ENCODE measurements at regions not wholly inside any gene's neighbourhood (a gene's known extent, or its start where the extent isn't known, plus 50 kb on each side); places are given as distances from the start of the nearest gene placed in this dataset.
"Not testable (repeated sequence)": the region's sequence is repeated elsewhere in the genome, so short reads cannot be mapped to it uniquely, and the experiment has no call there.

DNA sequence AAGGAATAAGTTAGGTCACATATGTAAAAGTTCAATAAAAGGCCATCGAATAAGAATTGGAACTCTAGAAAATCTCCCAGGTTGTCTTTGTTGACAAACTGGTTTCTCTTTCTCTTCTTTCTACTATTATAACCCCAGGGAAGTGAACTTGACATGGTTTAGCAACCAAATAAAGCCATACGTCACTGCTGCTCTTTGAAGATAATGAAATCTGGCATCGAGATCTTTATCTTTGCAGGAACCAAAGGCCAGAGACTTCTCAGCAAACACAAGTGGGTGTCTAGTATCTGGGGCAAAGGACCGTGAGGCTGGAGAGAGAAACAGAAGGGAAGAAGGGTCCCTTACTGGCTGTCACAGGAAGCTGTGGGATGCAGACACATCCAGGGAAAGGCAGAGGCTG, 286.7 kb upstream of the CDYL start:
- H3K4me3 Mint-ChIP-seq: no peak overlapping the region
- H3K4me1 Mint-ChIP-seq (ENCODE audit: low read depth): no peaks in the 10 kb centered on the region
- H3K9me3 Mint-ChIP-seq: peaks cover 23% of the 10 kb centered on the region
- H3K27me3 Mint-ChIP-seq (ENCODE audit: low read depth): no peaks in the 10 kb centered on the region
- no peaks in the 10 kb centered on the region for H3K36me3 Mint-ChIP-seq (ENCODE audit: low read depth)
- no peak overlapping the region for H3K27ac Mint-ChIP-seq

DNA sequence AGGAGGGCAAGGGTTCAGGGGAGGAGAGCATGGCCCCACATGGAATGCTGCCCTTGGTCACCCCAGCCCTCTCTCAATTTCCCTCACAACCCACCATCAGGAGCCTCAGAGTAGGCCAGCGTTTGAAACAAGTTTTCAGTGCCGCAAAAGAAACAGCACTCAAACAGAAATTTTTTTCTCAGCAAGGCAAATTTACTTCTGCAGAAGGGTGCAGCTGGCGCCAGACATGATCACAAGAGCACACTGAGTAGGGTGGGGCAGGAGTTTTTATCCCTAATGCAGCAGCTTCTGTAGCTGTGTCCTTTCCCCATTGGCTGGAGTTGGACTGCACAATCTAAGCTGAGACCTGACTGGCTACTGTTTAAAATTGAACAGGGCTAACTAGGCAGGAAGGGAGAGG, 287.8 kb upstream of the CDYL start:
- no peaks in the 10 kb centered on the region for H3K36me3 Mint-ChIP-seq (ENCODE audit: low read depth)
- no peaks in the 10 kb centered on the region for H3K27me3 Mint-ChIP-seq (ENCODE audit: low read depth)
- peaks cover 23% of the 10 kb centered on the region for H3K9me3 Mint-ChIP-seq
- H3K27ac Mint-ChIP-seq: no peak overlapping the region
- H3K4me1 Mint-ChIP-seq (ENCODE audit: low read depth): no peaks in the 10 kb centered on the region
- no peak overlapping the region for H3K4me3 Mint-ChIP-seq

DNA sequence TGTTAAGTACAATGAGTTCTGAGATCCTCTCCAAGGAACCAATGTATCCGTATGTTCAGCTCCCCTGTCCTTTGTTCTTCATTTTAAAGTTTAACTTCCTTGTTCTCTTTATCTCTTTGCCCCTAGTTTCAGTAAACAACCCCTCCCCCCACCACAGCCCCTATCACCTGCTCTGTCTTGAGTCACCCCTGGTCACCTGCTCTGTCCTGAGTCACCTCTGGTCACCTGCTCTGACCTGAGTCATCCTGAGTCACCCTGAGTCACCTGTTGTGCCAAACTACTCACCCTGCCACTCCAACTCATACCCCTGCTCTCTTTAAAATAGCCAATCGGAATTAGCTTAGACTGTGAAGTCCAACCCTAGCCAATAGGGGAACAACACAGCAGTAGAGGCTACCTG, 288.7 kb upstream of the CDYL start:
- no peak overlapping the region for H3K4me3 Mint-ChIP-seq
- H3K27ac Mint-ChIP-seq: no peak overlapping the region
- no peaks in the 10 kb centered on the region for H3K4me1 Mint-ChIP-seq (ENCODE audit: low read depth)
- H3K9me3 Mint-ChIP-seq: peaks cover 23% of the 10 kb centered on the region
- H3K36me3 Mint-ChIP-seq (ENCODE audit: low read depth): no peaks in the 10 kb centered on the region
- no peaks in the 10 kb centered on the region for H3K27me3 Mint-ChIP-seq (ENCODE audit: low read depth)

DNA sequence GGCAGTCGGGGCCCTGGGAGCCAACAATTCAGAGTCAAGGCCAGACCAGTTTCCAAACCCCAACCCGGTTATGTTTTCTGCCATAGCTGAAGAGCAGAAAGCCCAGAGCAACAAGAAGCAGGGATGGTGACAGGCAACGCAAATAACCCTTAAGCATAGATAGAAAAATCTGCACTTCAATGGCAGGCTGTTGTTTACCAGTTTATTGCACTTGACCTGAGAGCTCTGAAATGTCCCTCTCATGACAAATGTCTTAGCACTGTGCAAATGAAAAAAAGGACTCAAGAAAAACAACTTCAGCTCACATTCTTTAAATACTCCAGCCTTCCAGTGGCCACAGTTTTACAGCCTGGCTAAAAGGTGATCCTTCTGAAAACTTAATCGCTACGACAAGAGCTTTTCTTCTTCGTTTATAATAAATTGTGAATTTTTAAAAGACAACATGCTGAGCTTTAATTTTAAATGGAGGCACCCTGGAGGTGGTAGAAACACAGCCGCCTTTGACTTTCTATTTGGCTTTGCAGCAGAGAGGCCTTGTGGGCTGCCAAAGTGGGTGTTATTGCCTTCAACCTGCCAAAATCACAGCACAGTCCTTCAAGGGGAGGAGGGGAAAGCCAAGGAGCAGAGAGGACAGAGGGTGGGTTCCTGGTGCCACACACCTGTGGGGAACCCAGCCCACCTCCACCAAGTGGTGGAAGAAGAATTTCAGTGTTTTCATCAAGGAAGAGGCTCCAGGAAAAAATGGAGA, 289.5 kb upstream of the CDYL start:
- Mint-ChIP-seq H3K4me3 (no peak overlapping the region), H3K27ac (no peak overlapping the region), H3K9me3 (peaks cover 23% of the 10 kb centered on the region), H3K27me3 (ENCODE audit: low read depth) (no peaks in the 10 kb centered on the region), H3K36me3 (ENCODE audit: low read depth) (no peaks in the 10 kb centered on the region), H3K4me1 (ENCODE audit: low read depth) (no peaks in the 10 kb centered on the region)

DNA sequence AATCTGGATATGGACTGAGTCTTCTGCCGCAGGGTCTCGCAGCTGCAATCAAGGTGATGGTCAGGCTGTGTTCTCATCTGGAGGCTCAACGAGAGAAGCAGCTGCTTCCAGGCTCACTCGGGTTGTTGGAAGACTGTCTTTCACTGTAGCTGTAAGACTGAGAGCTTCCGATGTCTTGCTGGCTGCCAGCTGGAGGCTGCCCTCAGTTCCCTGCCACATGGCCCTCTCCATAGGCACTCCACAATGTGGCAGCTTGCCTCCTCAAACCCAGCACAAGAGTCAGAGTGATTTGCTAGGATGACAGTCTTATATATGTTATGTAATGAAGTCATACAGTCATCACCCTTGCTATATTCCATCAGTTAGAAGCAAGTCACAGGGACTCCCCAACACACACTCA, 290.5 kb upstream of the CDYL start:
- H3K27ac Mint-ChIP-seq: no peak overlapping the region
- H3K9me3 Mint-ChIP-seq: peaks cover 23% of the 10 kb centered on the region
- no peak overlapping the region for H3K4me3 Mint-ChIP-seq
- H3K27me3 Mint-ChIP-seq (ENCODE audit: low read depth): no peaks in the 10 kb centered on the region
- no peaks in the 10 kb centered on the region for H3K4me1 Mint-ChIP-seq (ENCODE audit: low read depth)
- H3K36me3 Mint-ChIP-seq (ENCODE audit: low read depth): no peaks in the 10 kb centered on the region

- Mint-ChIP-seq H3K27me3 (ENCODE audit: low read depth) (no peaks in the 10 kb centered on the region), H3K36me3 (ENCODE audit: low read depth) (no peaks in the 10 kb centered on the region), H3K4me1 (ENCODE audit: low read depth) (no peaks in the 10 kb centered on the region), H3K4me3 (no peak overlapping the region), H3K9me3 (peaks cover 2% of the 10 kb centered on the region), H3K27ac (no peak overlapping the region)
Observed at GRCh38 chr6:4482461-4482860, 293.7 kb upstream of the CDYL start.

DNA sequence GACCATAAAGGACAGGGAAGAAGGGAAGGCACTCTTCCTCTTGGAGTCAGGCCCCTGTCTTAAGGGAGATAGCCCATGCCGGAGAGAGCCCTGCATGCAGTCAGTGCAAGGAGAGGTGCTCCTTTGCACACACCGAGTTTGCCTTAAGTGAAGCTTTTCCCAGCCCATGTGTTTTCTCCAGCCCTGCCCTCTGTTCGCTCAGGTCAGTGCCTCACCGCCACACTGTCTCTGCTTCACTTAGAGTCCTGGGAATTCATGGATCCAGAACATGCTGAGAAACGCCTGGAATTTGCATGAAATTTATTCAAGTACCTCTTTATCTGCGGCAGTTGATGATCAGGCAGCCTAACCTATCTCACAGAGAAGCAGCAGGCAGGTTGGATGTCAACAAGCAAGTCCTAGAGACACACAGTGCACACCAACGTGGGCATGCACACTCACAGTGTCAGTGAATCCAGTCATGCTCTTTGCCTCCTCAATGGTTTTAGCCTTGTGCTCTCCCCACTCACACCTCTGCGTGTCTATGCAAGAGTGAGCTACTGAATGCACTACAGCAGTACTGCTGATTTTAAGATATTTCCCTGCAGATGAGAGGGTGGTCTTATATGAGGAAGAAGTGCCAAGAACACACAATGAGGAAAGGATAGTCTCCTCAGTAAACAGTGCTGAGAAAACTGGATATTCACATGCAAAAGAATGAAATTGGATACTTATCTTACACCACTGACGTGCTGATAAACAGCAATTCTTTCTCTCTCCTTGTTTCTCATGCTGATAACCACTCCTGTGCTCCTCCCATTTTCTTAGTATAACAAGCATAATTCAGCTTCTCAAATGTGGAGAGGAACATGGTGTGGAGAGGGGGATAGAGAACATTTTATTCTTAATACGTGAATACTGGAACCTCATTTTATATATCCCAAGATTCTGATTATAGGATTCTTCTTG, 295.1 kb upstream of the CDYL start:
- no peak overlapping the region for H3K4me3 Mint-ChIP-seq
- H3K27me3 Mint-ChIP-seq (ENCODE audit: low read depth): no peaks in the 10 kb centered on the region
- H3K4me1 Mint-ChIP-seq (ENCODE audit: low read depth): no peaks in the 10 kb centered on the region
- no peak overlapping the region for H3K27ac Mint-ChIP-seq
- no peaks in the 10 kb centered on the region for H3K36me3 Mint-ChIP-seq (ENCODE audit: low read depth)
- no peaks in the 10 kb centered on the region for H3K9me3 Mint-ChIP-seq

DNA sequence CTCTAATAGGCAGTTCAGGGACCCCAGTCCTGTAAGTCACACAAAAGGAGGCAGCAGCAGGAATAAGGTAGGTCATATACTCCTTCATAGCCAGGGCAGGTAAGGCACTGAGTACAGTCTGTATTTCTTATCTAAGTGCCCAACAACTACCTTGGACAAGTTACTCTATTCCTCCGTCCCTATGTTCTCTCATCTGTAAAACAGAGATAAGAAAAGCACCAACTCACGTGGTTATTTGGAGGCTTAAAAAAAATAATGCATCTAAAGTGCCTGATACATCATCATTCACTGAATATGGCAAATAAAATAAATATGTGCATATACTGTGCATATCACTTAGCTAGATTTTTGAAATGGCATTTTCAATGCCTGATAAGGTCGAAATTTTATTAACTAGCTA, 298.1 kb upstream of the CDYL start:
- Mint-ChIP-seq H3K27me3 (ENCODE audit: low read depth) (no peaks in the 10 kb centered on the region), H3K9me3 (no peaks in the 10 kb centered on the region), H3K4me3 (no peak overlapping the region), H3K4me1 (ENCODE audit: low read depth) (no peaks in the 10 kb centered on the region), H3K36me3 (ENCODE audit: low read depth) (peaks cover 1% of the 10 kb centered on the region), H3K27ac (no peak overlapping the region)

DNA sequence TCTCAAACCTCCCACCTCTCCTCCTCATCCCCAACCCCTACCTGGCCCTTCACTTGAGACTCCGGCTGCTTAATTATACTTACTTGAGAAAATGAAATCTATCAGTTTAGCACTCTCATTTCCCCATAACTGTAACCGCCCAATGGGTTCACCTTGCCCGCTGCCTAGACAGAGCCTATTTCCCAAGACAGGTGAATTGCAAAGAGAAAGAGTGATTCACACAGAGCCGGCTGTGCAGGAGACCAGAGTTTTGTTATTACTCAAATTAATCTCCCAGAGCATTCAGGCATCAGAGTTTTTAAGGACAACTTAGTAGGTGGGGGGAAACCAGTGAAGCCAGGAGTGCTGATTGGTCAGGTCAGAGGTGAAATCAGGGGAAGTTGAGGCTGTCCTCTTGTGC, 301.4 kb upstream of the CDYL start:
- no peaks in the 10 kb centered on the region for H3K4me1 Mint-ChIP-seq (ENCODE audit: low read depth)
- no peak overlapping the region for H3K27ac Mint-ChIP-seq
- H3K27me3 Mint-ChIP-seq (ENCODE audit: low read depth): no peaks in the 10 kb centered on the region
- H3K4me3 Mint-ChIP-seq: no peak overlapping the region
- peaks cover 16% of the 10 kb centered on the region for H3K9me3 Mint-ChIP-seq
- H3K36me3 Mint-ChIP-seq (ENCODE audit: low read depth): peaks cover 1% of the 10 kb centered on the region

DNA sequence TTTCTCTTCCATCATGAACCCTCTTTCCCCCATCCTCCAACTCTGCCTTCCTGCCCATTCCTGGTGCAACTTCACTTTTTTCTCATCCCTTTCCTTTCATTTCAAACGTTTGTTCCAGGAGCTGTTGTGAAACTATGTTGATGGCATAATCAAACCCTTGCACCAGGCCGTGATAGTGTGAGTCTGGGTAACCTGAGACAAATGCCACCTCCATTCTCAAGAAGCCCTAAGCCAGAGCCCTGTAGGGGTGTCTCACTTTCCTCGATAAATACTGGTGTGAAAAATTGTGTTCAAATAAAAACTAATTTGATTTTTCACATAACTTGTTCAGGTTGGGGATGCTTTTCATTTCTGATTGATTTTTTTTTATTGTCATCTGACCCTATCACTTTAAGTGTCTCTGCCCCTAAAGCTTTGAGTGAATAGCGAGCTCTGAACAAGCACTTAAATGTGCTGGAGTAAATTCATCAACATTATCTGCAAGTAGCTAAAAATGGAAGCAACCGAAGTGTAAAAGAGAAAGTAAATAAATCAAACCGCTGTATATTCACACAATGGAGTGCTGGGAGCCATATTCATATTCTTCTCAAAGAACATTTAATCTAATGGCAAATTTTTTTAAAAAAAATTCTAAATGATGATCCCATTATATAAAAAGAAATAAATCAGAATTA, 303.1 kb upstream of the CDYL start:
- Mint-ChIP-seq H3K9me3 (peaks cover 19% of the 10 kb centered on the region), H3K36me3 (ENCODE audit: low read depth) (peaks cover 1% of the 10 kb centered on the region), H3K4me3 (no peak overlapping the region), H3K27ac (no peak overlapping the region), H3K27me3 (ENCODE audit: low read depth) (no peaks in the 10 kb centered on the region), H3K4me1 (ENCODE audit: low read depth) (no peaks in the 10 kb centered on the region)

DNA sequence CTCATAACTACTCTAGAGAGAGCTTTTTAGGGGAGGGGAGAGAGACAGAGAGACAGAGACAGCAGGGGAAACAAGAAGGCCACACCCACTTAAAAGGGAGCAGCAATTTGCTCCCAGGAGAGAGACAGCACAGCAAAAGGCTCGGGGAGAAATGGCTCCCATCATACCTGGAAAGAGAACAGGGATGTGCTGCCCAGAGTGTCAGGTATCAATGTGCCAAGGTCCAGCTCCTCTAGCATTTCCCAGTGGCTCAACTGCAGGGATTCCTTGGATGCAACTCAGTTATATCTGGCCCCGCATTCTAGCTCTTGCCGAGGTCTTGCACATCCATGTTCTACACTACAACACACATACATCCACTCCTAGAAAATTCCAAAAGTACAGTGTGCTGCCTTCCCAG, 304.0 kb upstream of the CDYL start:
- Mint-ChIP-seq H3K36me3 (ENCODE audit: low read depth) (peaks cover 1% of the 10 kb centered on the region), H3K27ac (no peak overlapping the region)

GRCh38 chr6:4471515-4471914, 304.7 kb upstream of the CDYL start:
- not testable (repeated sequence) for H3K4me1 Mint-ChIP-seq (ENCODE audit: low read depth); H3K36me3 Mint-ChIP-seq (ENCODE audit: low read depth); H3K27me3 Mint-ChIP-seq (ENCODE audit: low read depth); H3K4me3 Mint-ChIP-seq; H3K27ac Mint-ChIP-seq
- peaks cover 19% of the 10 kb centered on the region for H3K9me3 Mint-ChIP-seq

More for the DNA sequence above, 304.0 kb upstream of the CDYL start:
- peaks cover 19% of the 10 kb centered on the region for H3K9me3 Mint-ChIP-seq
- H3K4me1 Mint-ChIP-seq (ENCODE audit: low read depth): no peaks in the 10 kb centered on the region
- H3K27me3 Mint-ChIP-seq (ENCODE audit: low read depth): no peaks in the 10 kb centered on the region
- H3K4me3 Mint-ChIP-seq: no peak overlapping the region

DNA sequence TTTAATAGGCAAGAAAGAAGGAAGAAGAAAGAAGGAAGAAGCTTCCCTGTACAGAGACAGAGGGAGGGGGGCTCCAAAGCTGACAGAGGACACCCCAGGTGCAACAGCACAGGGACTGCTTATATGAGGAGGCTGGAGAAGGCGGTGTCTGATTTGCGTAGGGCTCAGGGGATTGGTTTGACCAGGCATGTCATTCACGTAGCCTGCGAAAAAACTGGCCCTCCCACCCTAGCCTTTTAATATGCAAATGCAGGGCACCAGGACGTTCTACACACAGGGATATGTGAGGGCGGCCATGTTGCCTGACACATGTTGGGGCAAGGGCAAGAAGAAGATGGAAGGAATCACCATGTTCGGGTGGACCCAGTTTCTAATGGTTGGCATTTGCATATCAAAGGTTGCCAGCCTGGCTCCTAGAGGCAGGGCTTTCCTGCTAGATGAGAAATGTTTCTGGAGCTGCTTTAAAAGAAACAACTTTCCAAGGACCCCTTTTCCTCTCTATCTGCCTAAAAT, 305.4 kb upstream of the CDYL start:
- H3K4me3 Mint-ChIP-seq: no peak overlapping the region
- no peak overlapping the region for H3K27ac Mint-ChIP-seq
- H3K4me1 Mint-ChIP-seq (ENCODE audit: low read depth): no peaks in the 10 kb centered on the region
- peaks cover 1% of the 10 kb centered on the region for H3K36me3 Mint-ChIP-seq (ENCODE audit: low read depth)
- H3K27me3 Mint-ChIP-seq (ENCODE audit: low read depth): no peaks in the 10 kb centered on the region
- H3K9me3 Mint-ChIP-seq: peaks cover 19% of the 10 kb centered on the region

GRCh38 chr6:4466769-4467480, 309.3 kb upstream of the CDYL start:
- Mint-ChIP-seq H3K9me3 (peaks cover 18% of the 10 kb centered on the region), H3K27ac (no peak overlapping the region), H3K36me3 (ENCODE audit: low read depth) (no peaks in the 10 kb centered on the region), H3K4me1 (ENCODE audit: low read depth) (no peaks in the 10 kb centered on the region), H3K27me3 (ENCODE audit: low read depth) (no peaks in the 10 kb centered on the region), H3K4me3 (no peak overlapping the region)
